ENCODE measurements at regions not wholly inside any gene's neighbourhood (a gene's known extent, or its start where the extent isn't known, plus 50 kb on each side); places are given as distances from the start of the nearest gene placed in this dataset.

DNA sequence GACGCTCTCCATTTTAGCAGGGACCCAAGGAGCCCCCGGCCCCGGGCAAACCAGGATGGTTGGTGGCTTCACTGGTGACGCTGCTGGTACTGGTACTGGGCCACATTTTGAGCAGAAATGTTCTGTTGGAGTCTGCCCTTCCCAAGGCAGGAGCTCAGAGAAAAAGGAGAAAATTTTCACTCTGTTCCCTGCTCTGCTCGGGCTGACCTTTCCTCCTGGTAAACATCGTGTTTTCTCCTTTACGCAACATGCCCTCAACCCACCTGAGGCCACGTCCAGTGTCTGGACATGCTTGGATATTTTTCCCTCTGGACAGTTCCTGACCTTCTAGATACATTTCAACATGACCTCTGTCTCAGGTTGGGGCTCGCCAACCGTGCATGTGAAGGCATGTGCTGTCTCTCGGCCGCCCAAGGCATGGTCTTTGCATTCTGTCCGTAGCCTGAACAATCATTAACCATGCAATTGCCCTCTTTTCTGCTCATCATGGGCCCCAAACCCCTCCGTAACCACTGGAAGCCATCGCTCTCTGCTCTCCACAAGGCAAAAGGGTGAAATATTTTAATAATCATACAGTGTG, 115.2 kb upstream of the PEG3 start:
- POLR2A ChIA-PET, result no interaction called here
- Mint-ChIP-seq H3K36me3 (peaks cover 0 to 60% (median 0%) of the 10 kb centered on the region in 3 donors), H3K4me3 (peak overlapping the region in 1 of 10 donors; percentile 47), H3K27ac (no peak overlapping the region), H3K4me1 (peaks cover 0 to 5% (median 0%) of the 10 kb centered on the region in 4 donors), H3K9me3 (peaks cover 23 to 91% (median 54%) of the 10 kb centered on the region in 9 donors), H3K27me3 (peaks cover 0 to 15% (median 0%) of the 10 kb centered on the region in 5 donors)
- no peak for ATAC-seq
- DNase-seq, result no peak

DNA sequence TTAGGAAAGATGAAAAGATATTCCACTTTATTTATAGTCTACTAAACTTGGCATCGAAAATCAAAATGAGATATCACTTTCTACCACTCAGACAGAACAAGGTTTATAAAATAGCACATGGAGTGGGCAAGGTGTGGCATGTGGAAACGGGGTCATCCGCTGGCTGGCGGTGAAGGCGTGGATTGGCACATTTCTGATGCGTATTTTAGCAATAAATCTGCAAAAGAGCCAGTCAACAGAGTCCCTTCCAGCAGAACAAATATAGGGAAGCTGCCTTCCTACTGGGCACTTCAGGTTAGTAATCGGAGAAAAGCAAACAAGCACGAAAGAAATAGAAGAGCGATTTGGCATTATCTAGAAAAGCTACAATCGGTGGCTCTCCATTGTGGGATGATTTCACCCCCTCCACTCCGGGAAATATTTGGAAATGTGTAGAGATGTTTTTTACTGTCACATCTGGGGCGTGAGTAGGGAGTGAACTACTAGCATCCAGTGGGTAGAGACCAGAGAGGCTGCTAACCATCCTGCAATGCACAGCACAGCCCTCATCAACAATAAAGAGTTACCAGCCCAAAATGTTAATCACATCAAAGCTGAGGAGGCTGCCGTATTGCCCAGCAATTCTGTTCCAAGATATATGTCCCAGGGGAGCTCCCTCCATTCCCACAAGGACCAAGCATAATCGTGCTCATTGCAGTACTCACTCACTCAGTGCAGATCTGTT, 116.1 kb upstream of the PEG3 start:
- Mint-ChIP-seq H3K27me3 (peaks cover 0 to 15% (median 0%) of the 10 kb centered on the region in 5 donors), H3K36me3 (peaks cover 0 to 58% (median 0%) of the 10 kb centered on the region in 3 donors), H3K9me3 (peaks cover 21 to 85% (median 52%) of the 10 kb centered on the region in 9 donors), H3K4me3 (no peak overlapping the region), H3K27ac (no peak overlapping the region), H3K4me1 (peaks cover 0 to 5% (median 0%) of the 10 kb centered on the region in 4 donors)
- no peak for ATAC-seq
- POLR2A ChIA-PET, result no interaction called here
- DNase-seq, result no peak

DNA sequence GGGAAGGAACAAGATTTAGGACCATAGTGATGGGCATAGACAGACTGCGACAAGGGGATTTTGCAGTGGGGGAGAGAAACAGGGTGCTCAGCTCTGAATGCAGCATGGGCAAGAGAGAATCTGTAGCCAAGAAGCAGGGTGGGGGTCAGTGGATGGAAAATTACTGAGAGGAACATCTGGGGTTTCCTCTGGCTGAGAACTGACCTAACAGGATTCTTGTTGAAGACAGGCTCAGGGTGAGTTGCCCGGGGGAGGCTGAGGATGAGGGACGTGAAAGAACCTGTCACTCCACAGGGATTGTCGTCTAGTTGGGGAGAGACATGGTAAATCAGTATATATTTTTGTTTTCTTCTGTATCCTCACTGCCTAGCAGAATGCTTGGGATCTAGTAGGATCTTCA, 118.7 kb upstream of the PEG3 start:
- peaks cover 0 to 5% (median 0%) of the 10 kb centered on the region in 4 donors for H3K4me1 Mint-ChIP-seq
- DNase-seq (no peak), ATAC-seq (no peak)
- H3K36me3 Mint-ChIP-seq, result peaks cover 0 to 54% (median 0%) of the 10 kb centered on the region in 3 donors
- POLR2A ChIA-PET, result no interaction called here
- no peak overlapping the region for H3K4me3 Mint-ChIP-seq
- H3K27ac Mint-ChIP-seq, result peak overlapping the region in 1 of 10 donors; percentile 41
- peaks cover 20 to 85% (median 57%) of the 10 kb centered on the region in 9 donors for H3K9me3 Mint-ChIP-seq
- H3K27me3 Mint-ChIP-seq, result peaks cover 0 to 15% (median 1%) of the 10 kb centered on the region in 5 donors

DNA sequence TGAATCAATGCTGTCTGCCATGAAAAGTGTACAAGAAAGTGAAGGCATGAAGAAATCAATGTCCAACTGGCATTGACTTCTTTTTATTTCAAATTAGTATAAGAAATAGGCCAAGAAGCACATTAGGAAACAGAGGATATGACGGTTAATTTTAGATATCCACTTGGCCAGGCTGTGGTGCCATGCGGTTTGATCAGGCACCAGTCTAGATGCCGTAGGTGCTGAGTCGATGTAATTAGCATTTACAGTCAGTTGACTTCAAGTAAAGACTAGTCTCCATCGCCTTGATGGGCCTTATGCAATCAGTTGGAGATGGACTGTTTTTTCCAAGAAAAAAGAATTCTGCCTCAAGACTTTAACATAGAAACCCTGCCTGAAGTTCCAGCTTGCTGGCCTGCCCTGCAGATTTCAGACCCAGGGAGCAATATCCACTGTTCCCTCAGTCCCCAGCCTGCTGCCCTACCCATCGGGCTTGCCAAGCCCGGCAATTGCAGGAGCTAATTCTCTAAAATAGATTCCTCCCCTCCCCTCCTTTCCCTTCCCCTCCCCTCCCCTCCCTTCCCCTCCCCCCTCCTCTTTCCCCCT, 120.5 kb upstream of the PEG3 start:
- ATAC-seq (no peak), DNase-seq (no peak)
- peaks cover 20 to 84% (median 53%) of the 10 kb centered on the region in 9 donors for H3K9me3 Mint-ChIP-seq
- peak overlapping the region in 1 of 10 donors; percentile 27 for H3K27ac Mint-ChIP-seq
- H3K4me3 Mint-ChIP-seq, result no peak overlapping the region
- peaks cover 0 to 45% (median 0%) of the 10 kb centered on the region in 3 donors for H3K36me3 Mint-ChIP-seq
- POLR2A ChIA-PET, result no interaction called here
- peaks cover 0 to 5% (median 0%) of the 10 kb centered on the region in 4 donors for H3K4me1 Mint-ChIP-seq
- peaks cover 0 to 15% (median 1%) of the 10 kb centered on the region in 5 donors for H3K27me3 Mint-ChIP-seq

DNA sequence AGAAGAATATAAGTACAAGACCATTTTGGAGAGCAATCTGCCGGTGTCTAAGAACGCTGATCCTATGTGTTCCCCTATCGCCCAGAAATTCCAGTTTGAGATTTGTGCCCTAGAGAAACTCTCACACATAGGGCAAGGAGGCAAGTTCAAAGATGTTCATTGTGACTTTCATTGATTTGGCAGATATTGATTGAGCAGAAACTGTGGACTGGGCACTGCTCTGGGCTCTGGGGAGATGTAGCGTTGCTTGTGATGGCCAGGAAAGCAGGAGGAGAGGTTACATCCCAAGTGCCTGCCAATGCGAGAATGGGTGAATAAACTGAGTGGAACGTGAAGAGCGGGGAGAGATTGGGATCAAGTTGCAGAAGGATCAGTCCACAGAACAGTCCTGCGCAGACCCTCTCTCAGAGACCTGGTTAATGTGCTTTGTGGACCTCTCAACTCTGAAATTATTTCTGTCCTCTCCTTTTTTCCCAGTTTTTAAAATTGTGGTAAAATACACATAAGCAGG, 123.9 kb upstream of the PEG3 start:
- Mint-ChIP-seq H3K36me3 (peaks cover 0 to 26% (median 0%) of the 10 kb centered on the region in 3 donors), H3K27me3 (peaks cover 0 to 17% (median 1%) of the 10 kb centered on the region in 5 donors), H3K4me3 (no peak overlapping the region), H3K4me1 (no peaks in the 10 kb centered on the region), H3K27ac (no peak overlapping the region), H3K9me3 (peaks cover 0 to 77% (median 27%) of the 10 kb centered on the region in 9 donors)
- DNase-seq (no peak), ATAC-seq (no peak)
- POLR2A ChIA-PET, result no interaction called here

DNA sequence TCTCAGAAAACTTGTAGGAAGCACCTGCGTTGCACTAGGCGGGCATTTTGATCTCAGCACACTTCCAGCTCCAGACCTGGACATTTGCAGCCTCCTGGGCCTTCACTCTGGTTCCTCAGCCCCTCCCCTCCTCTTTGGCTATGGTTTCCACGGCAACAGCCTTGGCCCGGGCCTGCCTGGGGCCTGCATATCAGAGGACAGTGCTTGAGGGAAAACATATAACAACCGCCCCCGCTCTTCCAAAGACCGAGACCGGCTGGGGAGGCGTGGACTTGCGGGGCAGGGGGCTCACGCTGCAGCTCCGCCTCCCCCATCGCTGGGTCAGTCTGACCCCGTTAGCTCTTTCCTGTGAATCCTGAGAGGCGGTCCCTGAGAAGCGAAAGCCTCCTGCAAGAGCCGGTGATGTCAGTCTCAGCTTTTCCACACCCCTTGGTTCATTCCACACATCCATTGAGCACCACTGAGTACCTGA, 125.7 kb upstream of the PEG3 start:
- no peak overlapping the region for H3K4me3 Mint-ChIP-seq
- no peaks in the 10 kb centered on the region for H3K4me1 Mint-ChIP-seq
- ATAC-seq (no peak), DNase-seq (no peak)
- peaks cover 0 to 30% (median 2%) of the 10 kb centered on the region in 3 donors for H3K36me3 Mint-ChIP-seq
- H3K27ac Mint-ChIP-seq, result no peak overlapping the region
- POLR2A ChIA-PET, result no interaction called here
- peaks cover 0 to 82% (median 30%) of the 10 kb centered on the region in 9 donors for H3K9me3 Mint-ChIP-seq
- H3K27me3 Mint-ChIP-seq, result peaks cover 0 to 17% (median 1%) of the 10 kb centered on the region in 5 donors

DNA sequence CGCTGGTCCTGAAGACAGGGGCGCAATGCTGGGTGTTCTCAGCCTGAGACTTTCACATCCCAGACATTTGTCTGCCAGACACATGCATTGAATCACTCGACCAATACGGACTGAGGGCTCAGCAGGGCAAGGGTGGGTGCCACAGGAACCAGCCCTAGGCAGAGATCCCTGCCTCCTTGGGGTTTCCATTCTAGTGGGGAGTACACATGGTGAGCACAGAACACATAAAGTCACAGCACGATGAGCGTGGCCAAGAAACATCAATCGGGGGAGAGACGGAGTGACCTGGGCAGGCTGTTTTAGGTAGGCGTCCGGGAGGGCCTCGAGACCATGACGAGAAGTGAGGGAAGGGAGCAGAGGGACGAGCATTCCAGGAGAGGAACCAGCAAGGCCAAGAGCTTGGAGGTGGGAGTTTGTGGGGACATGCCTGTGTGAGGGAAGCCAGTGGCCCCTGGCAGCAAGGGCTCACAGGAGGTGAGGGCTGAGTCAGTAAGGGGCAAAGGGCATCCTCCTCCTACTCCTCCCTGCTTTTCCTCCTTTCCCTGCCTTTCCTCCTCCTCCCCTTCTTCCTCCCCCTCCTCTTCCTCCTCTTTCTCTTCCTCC, 126.3 kb upstream of the PEG3 start:
- Mint-ChIP-seq H3K4me3 (no peak overlapping the region), H3K27ac (peak overlapping the region in 1 of 10 donors; percentile 15), H3K27me3 (peaks cover 0 to 17% (median 1%) of the 10 kb centered on the region in 5 donors), H3K4me1 (no peaks in the 10 kb centered on the region), H3K9me3 (peaks cover 0 to 85% (median 33%) of the 10 kb centered on the region in 9 donors), H3K36me3 (peaks cover 0 to 29% (median 2%) of the 10 kb centered on the region in 3 donors)
- no peak for ATAC-seq
- no peak for DNase-seq
- POLR2A ChIA-PET, result no interaction called here

DNA sequence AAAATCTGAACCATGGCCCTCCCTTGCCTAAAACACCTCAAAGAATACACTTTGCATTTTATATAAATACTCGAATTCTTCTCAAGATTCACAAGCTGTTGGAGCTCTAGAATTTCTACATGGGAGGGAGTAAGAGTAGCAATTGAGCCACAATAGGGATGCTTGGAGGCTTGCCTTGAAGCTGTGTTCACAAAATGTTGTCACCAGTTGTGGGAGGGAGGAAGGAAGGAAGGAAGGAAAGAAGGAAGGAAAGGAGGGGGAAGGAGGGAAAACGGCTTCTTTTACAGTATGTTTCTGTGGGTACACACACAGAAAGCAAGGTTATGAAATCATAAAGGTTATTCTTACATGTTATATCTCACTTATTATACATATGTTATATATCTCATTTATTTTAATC, 128.6 kb upstream of the PEG3 start:
- POLR2A ChIA-PET, result no interaction called here

DNA sequence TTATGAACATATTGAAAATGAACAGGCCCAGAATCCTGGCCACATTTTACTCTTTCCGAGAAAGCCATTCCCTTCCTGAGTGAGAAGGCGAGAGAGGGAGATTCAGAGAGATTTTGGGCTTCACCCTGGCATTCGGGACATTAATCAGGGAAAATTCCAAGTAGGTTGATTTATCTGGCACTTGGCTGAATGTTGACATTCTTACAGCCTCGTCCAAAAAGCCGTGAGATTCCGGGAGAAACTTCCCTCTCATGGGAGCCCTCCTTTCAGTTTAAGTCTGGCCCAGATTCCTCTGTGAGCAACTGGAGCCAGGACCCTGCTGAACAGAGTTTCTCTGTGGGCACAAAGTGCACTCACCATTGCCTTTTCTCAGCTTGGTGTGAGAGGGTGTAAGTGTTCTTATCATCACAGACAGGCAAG, 129.2 kb upstream of the PEG3 start:
- DNase-seq (no peak), ATAC-seq (no peak)
- POLR2A ChIA-PET, result no interaction called here
- H3K4me3 Mint-ChIP-seq, result no peak overlapping the region
- no peaks in the 10 kb centered on the region for H3K4me1 Mint-ChIP-seq
- no peak overlapping the region for H3K27ac Mint-ChIP-seq
- peaks cover 6 to 83% (median 33%) of the 10 kb centered on the region in 9 donors for H3K9me3 Mint-ChIP-seq
- H3K27me3 Mint-ChIP-seq, result peaks cover 0 to 22% (median 5%) of the 10 kb centered on the region in 5 donors
- peaks cover 0 to 34% (median 6%) of the 10 kb centered on the region in 3 donors for H3K36me3 Mint-ChIP-seq

More for the DNA sequence above, 128.6 kb upstream of the PEG3 start:
- H3K4me1 Mint-ChIP-seq, result no peaks in the 10 kb centered on the region
- no peak overlapping the region for H3K4me3 Mint-ChIP-seq
- peaks cover 0 to 19% (median 1%) of the 10 kb centered on the region in 5 donors for H3K27me3 Mint-ChIP-seq
- ATAC-seq (no peak), DNase-seq (no peak)
- H3K9me3 Mint-ChIP-seq, result peaks cover 3 to 83% (median 33%) of the 10 kb centered on the region in 9 donors
- H3K27ac Mint-ChIP-seq, result no peak overlapping the region
- H3K36me3 Mint-ChIP-seq, result peaks cover 0 to 32% (median 2%) of the 10 kb centered on the region in 3 donors

DNA sequence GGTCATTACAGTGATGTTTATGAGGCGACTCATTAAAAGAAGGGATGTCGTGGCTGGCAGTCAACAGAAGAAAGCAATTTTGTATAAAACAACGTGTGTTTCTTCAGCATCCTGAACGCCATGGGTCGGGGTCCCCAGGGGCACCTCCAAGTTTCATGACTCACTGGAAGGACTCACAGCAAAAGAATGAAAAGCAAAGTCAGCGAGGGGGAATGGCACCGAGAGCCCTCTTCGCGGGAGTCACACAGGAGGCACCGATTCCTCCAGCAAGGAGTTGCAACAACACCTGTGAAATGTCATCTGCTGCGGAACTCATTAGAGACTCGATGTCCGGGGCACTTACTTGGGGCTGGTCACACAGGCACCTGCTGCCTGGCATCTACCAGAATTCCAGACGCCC, 130.7 kb upstream of the PEG3 start:
- Mint-ChIP-seq H3K27me3 (peaks cover 0 to 20% (median 5%) of the 10 kb centered on the region in 5 donors), H3K27ac (no peak overlapping the region), H3K9me3 (peaks cover 10 to 82% (median 35%) of the 10 kb centered on the region in 9 donors), H3K36me3 (peaks cover 0 to 36% (median 6%) of the 10 kb centered on the region in 3 donors), H3K4me1 (no peaks in the 10 kb centered on the region), H3K4me3 (no peak overlapping the region)
- ATAC-seq (no peak), DNase-seq (no peak)
- POLR2A ChIA-PET, result no interaction called here

DNA sequence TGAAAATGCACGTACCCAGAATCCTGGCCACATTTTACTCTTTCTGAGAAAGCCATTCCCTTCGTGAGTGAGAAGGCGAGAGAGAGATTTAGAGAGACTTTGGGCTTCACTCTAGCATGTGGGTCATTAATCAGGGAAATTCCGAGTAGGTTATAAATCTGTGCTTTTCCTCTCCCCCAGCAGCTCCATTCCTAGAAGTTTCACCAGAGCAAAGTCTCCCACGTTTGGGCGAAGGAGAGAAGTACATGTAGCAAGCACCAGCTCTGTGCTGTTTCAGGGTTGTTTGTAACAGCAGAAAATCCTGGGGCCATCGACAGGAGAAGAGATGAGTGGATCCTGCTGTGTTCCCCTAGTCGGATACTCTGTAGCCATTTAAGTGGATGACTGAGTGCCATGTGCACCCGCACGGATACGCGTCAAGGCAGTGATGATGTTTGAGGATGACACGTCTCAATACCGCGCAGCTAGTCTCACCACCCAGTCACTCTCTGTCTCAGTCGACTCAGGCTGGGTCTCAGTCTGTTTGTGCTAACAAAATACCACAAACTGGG, 131.8 kb upstream of the PEG3 start:
- Mint-ChIP-seq H3K4me3 (no peak overlapping the region), H3K9me3 (peaks cover 11 to 83% (median 40%) of the 10 kb centered on the region in 9 donors), H3K4me1 (no peaks in the 10 kb centered on the region), H3K27me3 (peaks cover 0 to 16% (median 5%) of the 10 kb centered on the region in 5 donors), H3K36me3 (peaks cover 5 to 39% (median 6%) of the 10 kb centered on the region in 3 donors), H3K27ac (no peak overlapping the region)
- POLR2A ChIA-PET, result no interaction called here
- ATAC-seq (no peak), DNase-seq (no peak)

All from naive thymus-derived CD8-positive, alpha-beta T cell (primary cell).